Heart right ventricle (tissue), 16 donors: ENCODE measurements at regions not wholly inside any gene's neighbourhood (a gene's known extent, or its start where the extent isn't known, plus 50 kb on each side); places are given as distances from the start of the nearest gene placed in this dataset.

Experiments used
- ATAC-seq, 8 donors: fragments of 200-7000 bp; cut with Tn5 transposase; one replicate each; pipeline ENCODE4 v1.9.1; 2020; ENCODE audit warnings: mild to moderate bottlenecking in 8 of 8, moderate library complexity in 8 of 8, moderate number of reproducible peaks in 1 of 8
- DNase-seq, 2 donors: peaks; one replicate each; pipeline ENCODE4 v3.0.0-alpha.2; 2020
- H3K27ac ChIP-seq, 10 donors: fragments of 200-600 bp; sonication (generic) in 2 of 10; one replicate each; pipeline versions ENCODE4 v1.5.0 to v1.8.0; 2020 to 2022; ENCODE audit warnings: mild to moderate bottlenecking in 3 of 10
- H3K27me3 ChIP-seq, 7 donors: fragments of 200-600 bp; one replicate each; pipeline ENCODE4 v1.8.0; 2021 to 2022; ENCODE audit warnings: mild to moderate bottlenecking in 2 of 7
- H3K36me3 ChIP-seq, 9 donors: fragments of 200-600 bp; sonication (generic) in 1 of 9; one replicate each; pipeline versions ENCODE4 v1.5.0 to v1.8.0; 2020 to 2022; ENCODE audit warnings: mild to moderate bottlenecking in 2 of 9
- H3K4me1 ChIP-seq, 9 donors: fragments of 200-600 bp; sonication (generic) in 1 of 9; one replicate each; pipeline versions ENCODE4 v1.5.0 to v1.8.0; 2020 to 2022; ENCODE audit warnings: mild to moderate bottlenecking in 4 of 9
- H3K4me3 ChIP-seq, 10 donors: fragments of 200-600 bp; sonication (generic) in 2 of 10; one replicate each; pipeline versions ENCODE4 v1.5.0 to v1.8.0; 2020 to 2022; ENCODE audit warnings: mild to moderate bottlenecking in 7 of 10, moderate library complexity in 2 of 10
- H3K9me3 ChIP-seq, 11 donors: fragments of 200-600 bp in 10 of 11; sonication (generic) in 2 of 11; one replicate each; pipeline versions ENCODE4 v1.5.0 to v1.8.0; 2013 to 2022; ENCODE audit warnings: mild to moderate bottlenecking in 2 of 11, control low read depth in 1 of 11, moderate library complexity in 1 of 11
- CTCF ChIP-seq, 9 donors: fragments of 200-600 bp; sonication (generic) in 2 of 9; IDR thresholded peaks; one replicate each; pipeline versions ENCODE4 v1.5.0 to v1.8.0; 2021 to 2022; ENCODE audit warnings: antibody characterized with exemption in 9 of 9, mild to moderate bottlenecking in 5 of 9, moderate library complexity in 1 of 9
- WGBS, 2 donors: extraction: QIAGEN DNeasy Blood & Tissue Kit; methylation state at CpG; one replicate each; pipeline ENCODE4 v1.1.7; 2013; ENCODE audit warnings: inconsistent platforms in 1 of 2; 5-methylcytosine and 5-hydroxymethylcytosine counted together
- intact Hi-C, 10 donors: fragments of 100-400 bp; cut with DNase I; formaldehyde crosslinking; loops; one replicate each; pipeline versions ENCODE4 v1.11.1 to v1.14.2; 2022
- donor health status: Arrhythmogenic right ventricular cardiomyopathy.
- donor health status: ischemic (EF 13 %, LVEDD 7.1; RV severe dilation, severe dysfunction).
- donor health status: healthy with polysubstance abuse.
- donor health status: DM: no; HTN: yes; CAD: no.
- donor health status: DM: no; HTN: no; CAD: no.
- donor health status: ischemic (EF 25% LVEDD 6.9; RV normal size, moderate dysfunction).
- donor health status: ischemic (EF 25% LVEDD 5.7; RV mildly dilated, moderate dysfunction).
- donor health status: healthy.
- donor health status: DM: yes; HTN: yes; CAD: no.
- donor health status: Ischemic cardiomyopathy.
- donor health status: ischemic (EF 35%, LVEDD 5.7; RV mildly dilated, moderate dysfunction).
- donor health status: nonischemic (EF 11% LVEDD 7.7; RV severe dilation, severe dysfunction).
- donor health status: DM: yes; HTN: yes; CAD: no.
- donor health status: PGD.
- donor health status: ischemic (EF 29% LVEDD 5.4; RV normal size, mild dysfunction).
- donor health status: nonischemic (EF 23%, LVEDD 6.1; RV moderate dilation, normal function).

- WGBS, 2 donors = 92 to 95% methylated on average over 1 of the region's 1 CpG
- Histone ChIP-seq H3K27me3 (no peaks in the 10 kb centered on the region), H3K4me3 (no peak overlapping the region), H3K9me3 (no peaks in the 10 kb centered on the region), H3K4me1 (peaks cover 0 to 22% (median 0%) of the 10 kb centered on the region in 9 donors), H3K27ac (no peak overlapping the region), H3K36me3 (no peaks in the 10 kb centered on the region)
- intact Hi-C loops = loop anchor here in 1 of 10 donors (10.0 kb wide), 1 partner anchor 154 kb away; no protein-coding TSS in a partner anchor
- DNase-seq (no peak), ATAC-seq (no peak)
- no peak for TF ChIP-seq CTCF (IDR thresholded peaks at IDR 0.05)
These were observed 175.6 kb upstream of the ESRRG start for GRCh38 chr1:216898801-216899200.

DNA sequence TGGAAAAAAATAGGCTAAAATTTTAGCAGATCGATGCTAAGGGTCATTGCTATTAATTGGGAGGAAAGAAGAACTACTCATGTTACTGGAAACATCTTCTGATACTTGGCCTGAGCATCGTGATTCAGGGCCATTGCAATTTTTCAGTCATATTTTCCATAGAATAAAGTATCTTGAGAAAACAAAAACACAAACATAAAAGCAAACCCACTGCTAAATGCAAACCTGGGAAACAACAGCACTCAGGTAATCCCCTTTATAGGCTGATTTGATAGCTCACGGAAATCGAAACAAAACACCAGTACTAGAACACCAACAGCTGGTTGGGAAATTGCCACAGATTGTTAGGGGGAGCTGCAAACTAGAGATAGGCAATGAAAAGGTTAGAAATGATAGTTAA is 172.9 kb upstream of the ESRRG start:
- DNase-seq = no peak
- intact Hi-C loops = loop anchor here in 1 of 10 donors (10.0 kb wide), 1 partner anchor 151 kb away; no protein-coding TSS in a partner anchor
- H3K4me1 ChIP-seq = peaks cover 0 to 17% (median 0%) of the 10 kb centered on the region in 9 donors
- no peaks in the 10 kb centered on the region for H3K36me3 ChIP-seq
- H3K4me3 ChIP-seq = no peak overlapping the region
- no peak for TF ChIP-seq CTCF (IDR thresholded peaks at IDR 0.05)
- H3K27ac ChIP-seq = no peak overlapping the region
- no peak for ATAC-seq
- 88 to 95% methylated on average over 4 of the region's 4 CpGs for WGBS, 2 donors
- no peaks in the 10 kb centered on the region for H3K9me3 ChIP-seq
- H3K27me3 ChIP-seq = no peaks in the 10 kb centered on the region

- no peaks in the 10 kb centered on the region for H3K36me3 ChIP-seq
- no peak overlapping the region for H3K27ac ChIP-seq
- intact Hi-C loops = loop anchor here in 1 of 10 donors (10.0 kb wide), 1 partner anchor 150 kb away; no protein-coding TSS in a partner anchor
- H3K4me3 ChIP-seq = no peak overlapping the region
- H3K27me3 ChIP-seq = no peaks in the 10 kb centered on the region
- 16 to 18% methylated on average over 5 of the region's 5 CpGs for WGBS, 2 donors
- no peak for DNase-seq
- peaks cover 0 to 17% (median 0%) of the 10 kb centered on the region in 9 donors for H3K4me1 ChIP-seq
- no peak for TF ChIP-seq CTCF (IDR thresholded peaks at IDR 0.05)
- peak in 1 of 8 donors; percentile 55 for ATAC-seq
- no peaks in the 10 kb centered on the region for H3K9me3 ChIP-seq
These were observed 171.3 kb upstream of the ESRRG start for GRCh38 chr1:216894494-216894893.

DNA sequence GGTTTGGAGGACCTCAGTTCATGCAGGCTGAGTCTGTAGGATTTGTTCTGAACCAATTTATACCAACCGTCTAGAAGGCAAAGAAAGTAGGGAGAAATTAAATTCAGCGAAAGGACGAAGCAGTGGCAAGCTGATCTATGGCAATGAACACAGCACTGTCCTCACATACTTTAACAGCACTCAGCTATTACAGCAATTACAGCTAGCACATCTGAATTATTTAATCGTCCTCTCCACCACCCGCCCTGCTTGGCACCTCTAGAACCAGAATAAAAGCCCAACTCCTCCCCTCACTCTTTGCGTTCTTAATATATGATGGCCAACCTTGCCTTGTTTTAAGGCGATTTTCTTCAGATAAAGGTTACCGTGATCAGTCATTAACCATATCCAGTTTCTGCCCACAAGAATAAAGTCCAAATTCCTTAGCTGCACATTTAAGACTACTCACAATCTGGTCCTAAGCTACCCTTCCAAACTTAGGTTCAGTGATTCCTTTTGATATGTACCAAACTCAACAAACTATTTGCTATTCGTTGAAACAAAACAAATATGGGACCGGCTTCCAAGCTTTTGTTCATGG is 169.4 kb upstream of the ESRRG start:
- Histone ChIP-seq H3K4me1 (peaks cover 0 to 23% (median 3%) of the 10 kb centered on the region in 9 donors), H3K4me3 (no peak overlapping the region), H3K27ac (no peak overlapping the region), H3K9me3 (no peaks in the 10 kb centered on the region), H3K36me3 (no peaks in the 10 kb centered on the region), H3K27me3 (no peaks in the 10 kb centered on the region)
- DNase-seq (no peak), ATAC-seq (peak in 2 of 8 donors; percentile 46 to 77)
- TF ChIP-seq CTCF (IDR thresholded peaks at IDR 0.05) = no peak
- intact Hi-C loops = loop anchor here in 1 of 10 donors (10.0 kb wide), 1 partner anchor 148 kb away; no protein-coding TSS in a partner anchor
- WGBS, 2 donors = 87 to 90% methylated on average over 10 of the region's 10 CpGs
